K562 (cell line): ENCODE measurements at regions not wholly inside any gene's neighbourhood (a gene's known extent, or its start where the extent isn't known, plus 50 kb on each side); places are given as distances from the start of the nearest gene placed in this dataset.

Experiments used
- ATAC-seq: fragments of 200-7000 bp; cut with Tn5 transposase; 3 replicates; pipeline ENCODE4 v1.9.1; 2020; ENCODE audit warnings: moderate library complexity
- BruUV-seq: library from RNA; stranded (reverse); fragments of 400-500 nt; replicated peaks from 2 replicates; lab custom pipeline; 2021; lab: Mats Ljungman, UMichigan
- CTCF ChIA-PET: fragments of 300-600 bp; formaldehyde crosslinking; extraction: SDS; loops from one replicate; lab custom pipeline; 2021; ENCODE audit warnings: low intra/inter-chr PET ratio; lab: Yijun Ruan, JAX
- POLR2A ChIA-PET: fragments of 300-600, 350-650 bp; sonication (Branson Sonifier 250); formaldehyde crosslinking; extraction: SDS; loops from one replicate; lab custom pipeline; 2021; ENCODE audit warnings: antibody characterized with exemption, inconsistent platforms; lab: Yijun Ruan, JAX
- DNase-seq, 4 experiments: peaks; one replicate each; pipeline versions ENCODE4 v3.0.0 to v3.0.0-alpha.2; 2011 to 2018; ENCODE audit warnings: low spot score in 3 of 4, mixed read lengths in 3 of 4; ENCODE audit errors: extremely low read depth in 1 of 4
- FAIRE-seq: peaks from 2 replicates; lab custom pipeline; 2011; peaks lifted over from hg19 to GRCh38; lab: Jason Lieb, UNC
- H2AFZ ChIP-seq: 2 replicates; pipeline ENCODE4 v1.6.0; 2011; ENCODE audit warnings: low read depth, low read length, control low read depth, inconsistent platforms
- H3K27ac ChIP-seq: fragments of 200-600 bp; 3 replicates; pipeline ENCODE4 v1.8.0; 2011; ENCODE audit warnings: low read depth, mild to moderate bottlenecking, control low read depth, inconsistent platforms, low read length, moderate library complexity, mixed read lengths; ENCODE audit errors: extremely low read depth
- H3K27me3 ChIP-seq, 2 experiments: fragments of 300-600 bp in 1 of 2; 2 replicates in 1 of 2; 3 replicates in 1 of 2; pipeline versions ENCODE4 v1.6.0 to v1.8.0; 2011; ENCODE audit warnings: inconsistent platforms in 2 of 2, low read length in 2 of 2, mild to moderate bottlenecking in 1 of 2, mixed read lengths in 1 of 2, moderate library complexity in 1 of 2; ENCODE audit not compliant: control insufficient read depth in 2 of 2, insufficient read depth in 2 of 2
- H3K36me3 ChIP-seq: fragments of 300-600 bp; 3 replicates; pipeline ENCODE4 v1.8.0; 2011; ENCODE audit warnings: mild to moderate bottlenecking, low read length, inconsistent platforms; ENCODE audit not compliant: control insufficient read depth, insufficient read depth
- H3K4me1 ChIP-seq, 2 experiments: fragments of 200-600 bp in 1 of 2; replicated peaks in 1 of 2; 2 replicates in 1 of 2; 3 replicates in 1 of 2; pipeline versions ENCODE4 v1.5.1 to v1.8.0; 2011; ENCODE audit warnings: inconsistent platforms in 2 of 2, low read length in 2 of 2, mild to moderate bottlenecking in 1 of 2, mixed read lengths in 1 of 2, moderate library complexity in 1 of 2; ENCODE audit not compliant: control insufficient read depth in 2 of 2, insufficient read depth in 2 of 2
- H3K4me2 ChIP-seq: 2 replicates; pipeline ENCODE4 v1.6.1; 2011; ENCODE audit warnings: low read length, control low read depth, inconsistent platforms, mixed read lengths; ENCODE audit not compliant: insufficient read depth
- H3K4me3 ChIP-seq: fragments of 200-600 bp; sonication (generic), shearing (Covaris generic); 2 replicates; pipeline ENCODE4 v1.5.1; 2016; ENCODE audit warnings: control low read depth, inconsistent platforms
- H3K79me2 ChIP-seq: fragments of 200-600 bp; 3 replicates; pipeline ENCODE4 v1.8.0; 2011; ENCODE audit warnings: low read length, inconsistent platforms; ENCODE audit not compliant: control insufficient read depth, insufficient read depth
- H3K9ac ChIP-seq, 2 experiments: 2 replicates each; pipeline versions ENCODE4 v1.6.0 to v1.6.1; 2011; ENCODE audit warnings: low read depth in 2 of 2, low read length in 2 of 2, control low read depth in 1 of 2, inconsistent platforms in 1 of 2, mild to moderate bottlenecking in 1 of 2, mixed read lengths in 1 of 2; ENCODE audit not compliant: insufficient read depth in 1 of 2
- H3K9me1 ChIP-seq: one replicate; pipeline ENCODE4 v1.6.0; 2011; ENCODE audit warnings: inconsistent platforms, mild to moderate bottlenecking, low read length, moderate library complexity; ENCODE audit not compliant: control insufficient read depth, insufficient read depth
- H3K9me3 ChIP-seq: replicated peaks from 2 replicates; pipeline ENCODE4 v1.5.1; 2011; ENCODE audit warnings: low read depth, low read length, inconsistent platforms; ENCODE audit not compliant: control insufficient read depth, insufficient read depth
- H4K20me1 ChIP-seq: replicated peaks from 2 replicates; pipeline ENCODE4 v1.6.1; 2011; ENCODE audit warnings: low read length, inconsistent platforms, mixed read lengths; ENCODE audit not compliant: control insufficient read depth, insufficient read depth
- KDM4B ChIP-seq, 2 experiments: fragments of 450-650 bp in 1 of 2; sonication (generic) in 1 of 2; IDR thresholded peaks; 2 replicates each; pipeline ENCODE4 v1.6.1; 2016 to 2017; ENCODE audit warnings: borderline replicate concordance in 2 of 2, antibody characterized with exemption in 1 of 2, low read depth in 1 of 2, mild to moderate bottlenecking in 1 of 2
- PATZ1 ChIP-seq: fragments of 250-450 bp; sonication (Bioruptor Pico); IDR thresholded peaks from 2 replicates; pipeline ENCODE4 v1.5.0; 2020; ENCODE audit warnings: mild to moderate bottlenecking, borderline replicate concordance
- PTTG1 ChIP-seq: fragments of 450-650 bp; IDR thresholded peaks from 2 replicates; pipeline ENCODE4 v1.6.1; 2016; ENCODE audit warnings: low read depth, mild to moderate bottlenecking, missing genetic modification characterization, missing compliant biosample characterization
- U2AF1 ChIP-seq: fragments of 200-400 bp; formaldehyde crosslinking; optimal IDR thresholded peaks from 2 replicates; pipeline ENCODE3; 2017; ENCODE audit warnings: mild to moderate bottlenecking, low read depth, low read length, moderate library complexity
- WHSC1 ChIP-seq: IDR thresholded peaks from one replicate; pipeline ENCODE4 v1.6.1; 2012; ENCODE audit warnings: low read length, control low read depth, inconsistent platforms
- ZNF592 ChIP-seq: fragments of 450-650 bp; IDR thresholded peaks from 2 replicates; pipeline ENCODE4 v1.6.1; 2017; ENCODE audit warnings: antibody characterized with exemption, mild to moderate bottlenecking
- WGBS: fragments of 100-300 bp; shearing (Covaris generic); methylation state at CpG from one replicate; pipeline ENCODE4 v1.1.6; 2016; ENCODE audit warnings: low coverage, mixed read lengths; ENCODE audit not compliant: insufficient coverage; ENCODE audit errors: missing lambda C conversion rate; 5-methylcytosine and 5-hydroxymethylcytosine counted together
- in situ Hi-C: fragments of 300-500 bp; cut with MboI; formaldehyde crosslinking; loops from 4 replicates; pipeline ENCODE4 v1.15.0; 2018; ENCODE audit warnings: inconsistent platforms, mixed read lengths
- intact Hi-C: fragments of 100-400 bp; cut with micrococcal nuclease; formaldehyde crosslinking; loops from 2 replicates; pipeline ENCODE4 v1.14.2; 2022

DNA sequence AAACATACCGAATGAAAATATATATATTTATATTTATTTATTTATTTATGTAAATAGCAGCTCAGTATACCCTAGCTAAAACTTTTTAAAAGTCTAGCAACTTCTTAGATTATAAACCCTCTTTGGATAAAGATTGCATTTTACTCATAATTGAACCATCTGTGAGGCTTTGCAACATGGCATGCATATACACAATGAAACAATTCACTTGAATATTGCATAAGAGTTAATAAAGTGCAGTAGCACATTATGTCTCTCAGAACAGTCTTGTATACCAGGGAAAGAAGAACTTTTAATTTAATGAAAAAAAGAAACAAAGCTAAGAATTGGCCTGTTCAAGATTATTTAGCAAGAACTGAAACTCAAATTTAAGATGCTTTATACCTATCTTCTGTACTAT is 1363.9 kb upstream of the ADGRL2 start (continued):
- TF ChIP-seq PATZ1 (CRISPR knock-in tag) (no peak), KDM4B (IDR thresholded peaks at IDR 0.05; ENCODE audit: borderline replicate concordance in 2 of 2, low read depth in 1 of 2) (no peak), U2AF1 (no peak)

DNA sequence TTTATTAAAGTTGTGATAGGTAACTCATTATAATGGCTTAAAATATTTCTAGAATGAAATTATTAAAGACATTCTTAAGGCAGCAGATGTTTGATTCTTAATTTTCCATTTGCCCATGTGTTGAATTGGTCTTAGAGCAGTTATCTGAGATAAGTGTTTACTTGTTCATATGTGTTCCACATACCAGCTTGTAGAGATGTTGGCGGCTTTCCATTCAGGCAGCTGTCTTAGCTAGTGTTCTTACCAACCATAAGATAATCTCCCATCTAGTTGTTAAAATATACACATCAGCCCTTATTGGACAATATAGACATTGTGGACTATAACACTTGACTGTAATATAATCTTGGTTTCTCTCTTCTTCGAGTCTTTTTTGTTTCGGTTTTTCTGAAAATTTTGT is 1372.9 kb upstream of the ADGRL2 start:
- no peak overlapping the region for H3K9ac ChIP-seq

More for the DNA sequence above, 1372.9 kb upstream of the ADGRL2 start:
- Histone ChIP-seq H2AFZ (no peak overlapping the region), H3K9me1 (no peaks in the 10 kb centered on the region), H3K4me2 (no peak overlapping the region), H3K36me3 (no peaks in the 10 kb centered on the region), H3K79me2 (no peaks in the 10 kb centered on the region), H3K27ac (no peak overlapping the region), H3K4me3 (no peak overlapping the region), H4K20me1 (no peaks in the 10 kb centered on the region), H3K9me3 (no peaks in the 10 kb centered on the region), H3K4me1 (no peaks in the 10 kb centered on the region), H3K27me3 (no peaks in the 10 kb centered on the region)
- TF ChIP-seq ZNF592: no peak
- TF ChIP-seq PTTG1 (tag): no peak
- no peak for TF ChIP-seq WHSC1
- in situ Hi-C loops: no loop called here
- BruUV-seq: no TSS peak
- FAIRE-seq: no peak
- no peak for DNase-seq
- no peak for ATAC-seq
- 0% methylated on average over 3 of the region's 3 CpGs for whole genome bisulfite sequencing
- ChIA-PET POLR2A (no interaction called here), CTCF (no interaction called here)
- intact Hi-C loops: no loop called here
